Ovary (tissue), 7 donors: ENCODE measurements at regions not wholly inside any gene's neighbourhood (a gene's known extent, or its start where the extent isn't known, plus 50 kb on each side); places are given as distances from the start of the nearest gene placed in this dataset.
"Not testable (repeated sequence)": the region's sequence is repeated elsewhere in the genome, so short reads cannot be mapped to it uniquely, and the experiment has no call there.

Experiments used
- DNase-seq, 5 donors: peaks; one replicate each; pipeline ENCODE4 v3.0.0-alpha.2; 2019 to 2020
- H3K27ac ChIP-seq, 2 donors: fragments of 200-600 bp; one replicate each; pipeline versions ENCODE4 v1.5.1 to v1.8.0; 2019 to 2022
- H3K27me3 ChIP-seq: fragments of 200-600 bp; one replicate; pipeline ENCODE4 v1.8.0; 2022
- H3K36me3 ChIP-seq: fragments of 200-600 bp; sonication (generic); one replicate; pipeline ENCODE4 v1.5.1; 2019
- H3K4me1 ChIP-seq: one replicate; pipeline ENCODE4 v1.8.1; 2013; ENCODE audit warnings: mild to moderate bottlenecking, moderate library complexity; ENCODE audit not compliant: insufficient read depth
- H3K4me3 ChIP-seq: fragments of 200-600 bp; sonication (generic); one replicate; pipeline ENCODE4 v1.5.1; 2017
- H3K9me3 ChIP-seq, 2 donors: fragments of 200-600 bp in 1 of 2; sonication (generic) in 1 of 2; one replicate each; pipeline versions ENCODE4 v1.5.1 to v1.8.1; 2013 to 2019; ENCODE audit warnings: mild to moderate bottlenecking in 1 of 2, moderate library complexity in 1 of 2
- CTCF ChIP-seq, 3 donors: fragments of 450-650 bp in 2 of 3; fragments of 200-600 bp in 1 of 3; IDR thresholded peaks; one replicate each; pipeline versions ENCODE4 v1.5.1 to v1.8.0; 2016 to 2022; ENCODE audit warnings: antibody characterized with exemption in 3 of 3, mild to moderate bottlenecking in 1 of 3
- EP300 ChIP-seq: sonication (generic); formaldehyde crosslinking; IDR thresholded peaks from one replicate; pipeline ENCODE4 v1.6.1; 2017; ENCODE audit warnings: antibody characterized with exemption
- POLR2A ChIP-seq: fragments of 450-650 bp; IDR thresholded peaks from one replicate; pipeline ENCODE4 v1.6.1; 2017; ENCODE audit warnings: antibody characterized with exemption, mild to moderate bottlenecking, moderate library complexity
- WGBS, 3 donors: extraction: QIAGEN DNeasy Blood & Tissue Kit in 1 of 3; methylation state at CpG; one replicate each; pipeline versions ENCODE4 v1.1.5 to v1.1.7; 2013 to 2017; 5-methylcytosine and 5-hydroxymethylcytosine counted together
- intact Hi-C, 4 donors: fragments of 100-400 bp; cut with DNase I; formaldehyde crosslinking; loops; one replicate each; pipeline versions ENCODE4 v1.11.0 to v1.15.1; 2022 to 2023
- donor health status: DM: no; HTN: no; CAD: no; lungs with moderate emphysema.
- donor health status: DM: no; HTN: no; CAD: no.
- donor health status: Bipolar disorder and iron deficiency.
- donor health status: DM: no; HTN: no; CAD: no.
- donor health status: DM: yes; HTN: yes; CAD: no.

- 60 to 86% (median 80%) methylated on average over 2 of the region's 2 CpGs for WGBS, 3 donors
- Histone ChIP-seq H3K4me1 (no peaks in the 10 kb centered on the region), H3K27ac (no peak overlapping the region), H3K36me3 (no peaks in the 10 kb centered on the region), H3K27me3 (no peaks in the 10 kb centered on the region), H3K4me3 (no peak overlapping the region), H3K9me3 (no peaks in the 10 kb centered on the region)
- TF ChIP-seq POLR2A (no peak), CTCF (IDR thresholded peaks at IDR 0.05) (no peak), EP300 (no peak)
- intact Hi-C loops = no loop called here
- DNase-seq = no peak
These were observed 1036.4 kb downstream of the EFNA5 start for GRCh38 chr5:106634375-106634774.

- intact Hi-C loops = no loop called here
- H3K36me3 ChIP-seq = no peaks in the 10 kb centered on the region
- no peak overlapping the region for H3K4me3 ChIP-seq
- DNase-seq = no peak
- no peaks in the 10 kb centered on the region for H3K9me3 ChIP-seq
- H3K4me1 ChIP-seq = no peaks in the 10 kb centered on the region
- no peak overlapping the region for H3K27ac ChIP-seq
- H3K27me3 ChIP-seq = no peaks in the 10 kb centered on the region
- TF ChIP-seq CTCF (IDR thresholded peaks at IDR 0.05) (no peak), EP300 (no peak), POLR2A (no peak)
These were observed 1036.9 kb downstream of the EFNA5 start for GRCh38 chr5:106633825-106634224.

- H3K36me3 ChIP-seq, H3K27me3 ChIP-seq, H3K4me1 ChIP-seq, DNase-seq, H3K27ac ChIP-seq, H3K9me3 ChIP-seq, intact Hi-C loops, H3K4me3 ChIP-seq: not testable (repeated sequence)
- 94 to 95% (median 95%) methylated on average over 17 of the region's 17 CpGs for WGBS, 3 donors
These were observed 1042.3 kb downstream of the EFNA5 start for GRCh38 chr5:106628456-106628855.

GRCh38 chr5:106610041-106610440, 1060.7 kb downstream of the EFNA5 start:
- Histone ChIP-seq H3K27me3 (no peaks in the 10 kb centered on the region), H3K36me3 (no peaks in the 10 kb centered on the region), H3K9me3 (no peaks in the 10 kb centered on the region), H3K4me3 (no peak overlapping the region), H3K4me1 (no peaks in the 10 kb centered on the region), H3K27ac (no peak overlapping the region)
- DNase-seq = no peak
- TF ChIP-seq POLR2A (no peak), CTCF (IDR thresholded peaks at IDR 0.05) (no peak), EP300 (no peak)
- 49 to 66% (median 57%) methylated on average over 3 of the region's 3 CpGs for WGBS, 3 donors
- intact Hi-C loops = no loop called here

- intact Hi-C loops = no loop called here
- H3K9me3 ChIP-seq = no peaks in the 10 kb centered on the region
- WGBS, 3 donors = 8 to 23% (median 8%) methylated on average over 6 of the region's 6 CpGs
- no peak for TF ChIP-seq EP300
- TF ChIP-seq CTCF (IDR thresholded peaks at IDR 0.05) = no peak
- TF ChIP-seq POLR2A = no peak
- H3K4me3 ChIP-seq = no peak overlapping the region
- H3K27me3 ChIP-seq = no peaks in the 10 kb centered on the region
- H3K4me1 ChIP-seq = no peaks in the 10 kb centered on the region
- no peak for DNase-seq
- H3K27ac ChIP-seq = no peak overlapping the region
- H3K36me3 ChIP-seq = no peaks in the 10 kb centered on the region
These were observed 1069.1 kb downstream of the EFNA5 start for GRCh38 chr5:106601620-106602019.
